ENCODE measurements at regions not wholly inside any gene's neighbourhood (a gene's known extent, or its start where the extent isn't known, plus 50 kb on each side); places are given as distances from the start of the nearest gene placed in this dataset.

DNA sequence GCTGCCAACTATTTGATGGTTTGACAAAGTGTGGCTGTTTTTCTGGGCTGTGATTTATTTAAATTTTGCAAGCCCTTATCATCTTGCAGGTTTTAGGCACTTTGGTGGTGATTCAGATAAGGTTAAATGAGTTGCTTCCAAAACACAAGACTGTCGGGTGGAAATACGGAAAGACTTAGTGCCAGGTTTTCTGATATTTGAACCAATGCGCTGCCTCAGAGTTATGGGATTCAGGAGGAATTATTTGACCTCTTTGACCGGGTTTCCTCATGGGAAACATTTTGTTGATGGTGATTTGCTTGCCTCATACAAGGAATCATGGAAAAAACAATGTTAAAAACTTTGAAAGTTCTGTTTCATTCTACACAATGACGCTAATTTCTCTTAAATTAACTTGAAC is 136.1 kb upstream of the MAP9 start:
- Mint-ChIP-seq H3K36me3 (ENCODE audit: low read depth) (no peaks in the 10 kb centered on the region), H3K4me1 (peaks cover 10% of the 10 kb centered on the region; the same call in 2 of the 3 replicates), H3K27me3 (ENCODE audit: insufficient read depth, low read depth, poor library complexity) (no peaks in the 10 kb centered on the region), H3K4me3 (no peak overlapping the region), H3K27ac (no peak overlapping the region), H3K9me3 (no peaks in the 10 kb centered on the region)
- Histone ChIP-seq H3K4me2 (no peak overlapping the region), H4K20me1 (replicated peaks; ENCODE audit: insufficient read depth) (no peaks in the 10 kb centered on the region), H3K79me2 (replicated peaks; ENCODE audit: insufficient read depth) (no peaks in the 10 kb centered on the region), H3K27me3 (ENCODE audit: insufficient read depth) (no peaks in the 10 kb centered on the region), H3K27ac (ENCODE audit: low read depth) (no peak overlapping the region), H3F3A (replicated peaks; ENCODE audit: low read depth) (no peaks in the 10 kb centered on the region), H3K4me3 (no peak overlapping the region), H3K4me1 (ENCODE audit: insufficient read depth) (no peaks in the 10 kb centered on the region), H3K9me2 (ENCODE audit: insufficient read depth) (peaks cover 3% of the 10 kb centered on the region; the same call in 1 of the 2 replicates), H2AFZ (no peak overlapping the region), H3K36me3 (ENCODE audit: insufficient read depth) (no peaks in the 10 kb centered on the region)
- ATAC-seq (no peak), DNase-seq (ENCODE audit: low spot score) (no peak)
- TF ChIP-seq POLR2AphosphoS5 (IDR thresholded peaks at IDR 0.05; ENCODE audit: low read depth) (no peak), STAT1 (IDR thresholded peaks at IDR 0.05; ENCODE audit: unreplicated experiment) (no peak), CREB1 (CRISPR knock-in tag; IDR thresholded peaks at IDR 0.05; ENCODE audit: low read depth) (no peak), ZNF114 (CRISPR knock-in tag; IDR thresholded peaks at IDR 0.05) (no peak), EZH2 (IDR thresholded peaks at IDR 0.05; ENCODE audit: low read depth, unreplicated experiment) (no peak), NANOG (IDR thresholded peaks at IDR 0.05; ENCODE audit: borderline replicate concordance) (no peak), EZH2phosphoT487 (IDR thresholded peaks at IDR 0.05; ENCODE audit: unreplicated experiment) (no peak), JUNB (IDR thresholded peaks at IDR 0.05; ENCODE audit: unreplicated experiment) (no peak), ZNF331 (CRISPR knock-in tag; IDR thresholded peaks at IDR 0.05; ENCODE audit: low read depth) (no peak)
- TF ChIP-seq, protein P1, sequence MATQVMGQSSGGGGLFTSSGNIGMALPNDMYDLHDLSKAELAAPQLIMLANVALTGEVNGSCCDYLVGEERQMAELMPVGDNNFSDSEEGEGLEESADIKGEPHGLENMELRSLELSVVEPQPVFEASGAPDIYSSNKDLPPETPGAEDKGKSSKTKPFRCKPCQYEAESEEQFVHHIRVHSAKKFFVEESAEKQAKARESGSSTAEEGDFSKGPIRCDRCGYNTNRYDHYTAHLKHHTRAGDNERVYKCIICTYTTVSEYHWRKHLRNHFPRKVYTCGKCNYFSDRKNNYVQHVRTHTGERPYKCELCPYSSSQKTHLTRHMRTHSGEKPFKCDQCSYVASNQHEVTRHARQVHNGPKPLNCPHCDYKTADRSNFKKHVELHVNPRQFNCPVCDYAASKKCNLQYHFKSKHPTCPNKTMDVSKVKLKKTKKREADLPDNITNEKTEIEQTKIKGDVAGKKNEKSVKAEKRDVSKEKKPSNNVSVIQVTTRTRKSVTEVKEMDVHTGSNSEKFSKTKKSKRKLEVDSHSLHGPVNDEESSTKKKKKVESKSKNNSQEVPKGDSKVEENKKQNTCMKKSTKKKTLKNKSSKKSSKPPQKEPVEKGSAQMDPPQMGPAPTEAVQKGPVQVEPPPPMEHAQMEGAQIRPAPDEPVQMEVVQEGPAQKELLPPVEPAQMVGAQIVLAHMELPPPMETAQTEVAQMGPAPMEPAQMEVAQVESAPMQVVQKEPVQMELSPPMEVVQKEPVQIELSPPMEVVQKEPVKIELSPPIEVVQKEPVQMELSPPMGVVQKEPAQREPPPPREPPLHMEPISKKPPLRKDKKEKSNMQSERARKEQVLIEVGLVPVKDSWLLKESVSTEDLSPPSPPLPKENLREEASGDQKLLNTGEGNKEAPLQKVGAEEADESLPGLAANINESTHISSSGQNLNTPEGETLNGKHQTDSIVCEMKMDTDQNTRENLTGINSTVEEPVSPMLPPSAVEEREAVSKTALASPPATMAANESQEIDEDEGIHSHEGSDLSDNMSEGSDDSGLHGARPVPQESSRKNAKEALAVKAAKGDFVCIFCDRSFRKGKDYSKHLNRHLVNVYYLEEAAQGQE (IDR thresholded peaks at IDR 0.05; ENCODE audit: unreplicated experiment) = no peak
- TF ChIP-seq, protein P2, sequence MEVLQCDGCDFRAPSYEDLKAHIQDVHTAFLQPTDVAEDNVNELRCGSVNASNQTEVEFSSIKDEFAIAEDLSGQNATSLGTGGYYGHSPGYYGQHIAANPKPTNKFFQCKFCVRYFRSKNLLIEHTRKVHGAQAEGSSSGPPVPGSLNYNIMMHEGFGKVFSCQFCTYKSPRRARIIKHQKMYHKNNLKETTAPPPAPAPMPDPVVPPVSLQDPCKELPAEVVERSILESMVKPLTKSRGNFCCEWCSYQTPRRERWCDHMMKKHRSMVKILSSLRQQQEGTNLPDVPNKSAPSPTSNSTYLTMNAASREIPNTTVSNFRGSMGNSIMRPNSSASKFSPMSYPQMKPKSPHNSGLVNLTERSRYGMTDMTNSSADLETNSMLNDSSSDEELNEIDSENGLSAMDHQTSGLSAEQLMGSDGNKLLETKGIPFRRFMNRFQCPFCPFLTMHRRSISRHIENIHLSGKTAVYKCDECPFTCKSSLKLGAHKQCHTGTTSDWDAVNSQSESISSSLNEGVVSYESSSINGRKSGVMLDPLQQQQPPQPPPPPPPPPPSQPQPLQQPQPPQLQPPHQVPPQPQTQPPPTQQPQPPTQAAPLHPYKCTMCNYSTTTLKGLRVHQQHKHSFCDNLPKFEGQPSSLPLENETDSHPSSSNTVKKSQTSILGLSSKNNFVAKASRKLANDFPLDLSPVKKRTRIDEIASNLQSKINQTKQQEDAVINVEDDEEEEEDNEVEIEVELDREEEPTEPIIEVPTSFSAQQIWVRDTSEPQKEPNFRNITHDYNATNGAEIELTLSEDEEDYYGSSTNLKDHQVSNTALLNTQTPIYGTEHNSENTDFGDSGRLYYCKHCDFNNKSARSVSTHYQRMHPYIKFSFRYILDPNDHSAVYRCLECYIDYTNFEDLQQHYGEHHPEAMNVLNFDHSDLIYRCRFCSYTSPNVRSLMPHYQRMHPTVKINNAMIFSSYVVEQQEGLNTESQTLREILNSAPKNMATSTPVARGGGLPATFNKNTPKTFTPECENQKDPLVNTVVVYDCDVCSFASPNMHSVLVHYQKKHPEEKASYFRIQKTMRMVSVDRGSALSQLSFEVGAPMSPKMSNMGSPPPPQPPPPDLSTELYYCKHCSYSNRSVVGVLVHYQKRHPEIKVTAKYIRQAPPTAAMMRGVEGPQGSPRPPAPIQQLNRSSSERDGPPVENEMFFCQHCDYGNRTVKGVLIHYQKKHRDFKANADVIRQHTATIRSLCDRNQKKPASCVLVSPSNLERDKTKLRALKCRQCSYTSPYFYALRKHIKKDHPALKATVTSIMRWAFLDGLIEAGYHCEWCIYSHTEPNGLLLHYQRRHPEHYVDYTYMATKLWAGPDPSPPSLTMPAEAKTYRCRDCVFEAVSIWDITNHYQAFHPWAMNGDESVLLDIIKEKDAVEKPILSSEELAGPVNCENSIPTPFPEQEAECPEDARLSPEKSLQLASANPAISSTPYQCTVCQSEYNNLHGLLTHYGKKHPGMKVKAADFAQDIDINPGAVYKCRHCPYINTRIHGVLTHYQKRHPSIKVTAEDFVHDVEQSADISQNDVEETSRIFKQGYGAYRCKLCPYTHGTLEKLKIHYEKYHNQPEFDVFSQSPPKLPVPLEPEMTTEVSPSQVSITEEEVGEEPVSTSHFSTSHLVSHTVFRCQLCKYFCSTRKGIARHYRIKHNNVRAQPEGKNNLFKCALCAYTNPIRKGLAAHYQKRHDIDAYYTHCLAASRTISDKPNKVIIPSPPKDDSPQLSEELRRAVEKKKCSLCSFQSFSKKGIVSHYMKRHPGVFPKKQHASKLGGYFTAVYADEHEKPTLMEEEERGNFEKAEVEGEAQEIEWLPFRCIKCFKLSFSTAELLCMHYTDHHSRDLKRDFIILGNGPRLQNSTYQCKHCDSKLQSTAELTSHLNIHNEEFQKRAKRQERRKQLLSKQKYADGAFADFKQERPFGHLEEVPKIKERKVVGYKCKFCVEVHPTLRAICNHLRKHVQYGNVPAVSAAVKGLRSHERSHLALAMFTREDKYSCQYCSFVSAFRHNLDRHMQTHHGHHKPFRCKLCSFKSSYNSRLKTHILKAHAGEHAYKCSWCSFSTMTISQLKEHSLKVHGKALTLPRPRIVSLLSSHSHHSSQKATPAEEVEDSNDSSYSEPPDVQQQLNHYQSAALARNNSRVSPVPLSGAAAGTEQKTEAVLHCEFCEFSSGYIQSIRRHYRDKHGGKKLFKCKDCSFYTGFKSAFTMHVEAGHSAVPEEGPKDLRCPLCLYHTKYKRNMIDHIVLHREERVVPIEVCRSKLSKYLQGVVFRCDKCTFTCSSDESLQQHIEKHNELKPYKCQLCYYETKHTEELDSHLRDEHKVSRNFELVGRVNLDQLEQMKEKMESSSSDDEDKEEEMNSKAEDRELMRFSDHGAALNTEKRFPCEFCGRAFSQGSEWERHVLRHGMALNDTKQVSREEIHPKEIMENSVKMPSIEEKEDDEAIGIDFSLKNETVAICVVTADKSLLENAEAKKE (CRISPR knock-in tag; IDR thresholded peaks at IDR 0.05) = no peak
- TF ChIP-seq, protein P3, sequence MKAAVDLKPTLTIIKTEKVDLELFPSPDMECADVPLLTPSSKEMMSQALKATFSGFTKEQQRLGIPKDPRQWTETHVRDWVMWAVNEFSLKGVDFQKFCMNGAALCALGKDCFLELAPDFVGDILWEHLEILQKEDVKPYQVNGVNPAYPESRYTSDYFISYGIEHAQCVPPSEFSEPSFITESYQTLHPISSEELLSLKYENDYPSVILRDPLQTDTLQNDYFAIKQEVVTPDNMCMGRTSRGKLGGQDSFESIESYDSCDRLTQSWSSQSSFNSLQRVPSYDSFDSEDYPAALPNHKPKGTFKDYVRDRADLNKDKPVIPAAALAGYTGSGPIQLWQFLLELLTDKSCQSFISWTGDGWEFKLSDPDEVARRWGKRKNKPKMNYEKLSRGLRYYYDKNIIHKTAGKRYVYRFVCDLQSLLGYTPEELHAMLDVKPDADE (IDR thresholded peaks at IDR 0.05) = no peak

Measured in GM23338 (cell line).